Gastroesophageal sphincter (tissue), 4 donors: ENCODE measurements at regions not wholly inside any gene's neighbourhood (a gene's known extent, or its start where the extent isn't known, plus 50 kb on each side); places are given as distances from the start of the nearest gene placed in this dataset.

Experiments used
- ATAC-seq: fragments of 150-250 bp; one replicate; pipeline ENCODE4 v1.9.1; 2016; ENCODE audit warnings: mild to moderate bottlenecking, moderate library complexity
- H3K27ac ChIP-seq, 4 donors: fragments of 200-600 bp; sonication (generic) in 3 of 4; 1 replicate in 3 of 4; 2 replicates in 1 of 4; pipeline ENCODE4 v1.5.1; 2016 to 2019
- H3K27me3 ChIP-seq: fragments of 200-600 bp; sonication (generic); one replicate; pipeline ENCODE4 v1.5.1; 2019
- H3K36me3 ChIP-seq, 2 donors: fragments of 200-600 bp; sonication (generic); one replicate each; pipeline ENCODE4 v1.5.1; 2019; ENCODE audit warnings: control low read depth in 1 of 2
- H3K4me1 ChIP-seq, 3 donors: fragments of 200-600 bp; sonication (generic); 1 replicate in 2 of 3; 2 replicates in 1 of 3; pipeline ENCODE4 v1.5.1; 2016 to 2019; ENCODE audit warnings: control low read depth in 2 of 3
- H3K4me3 ChIP-seq, 2 donors: fragments of 200-600 bp; sonication (generic); one replicate each; pipeline ENCODE4 v1.5.1; 2019; ENCODE audit warnings: mild to moderate bottlenecking in 1 of 2, moderate library complexity in 1 of 2
- H3K9me3 ChIP-seq, 3 donors: fragments of 200-600 bp; sonication (generic); one replicate each; pipeline ENCODE4 v1.5.1; 2017 to 2019; ENCODE audit warnings: control low read depth in 2 of 3
- EP300 ChIP-seq: sonication (generic); formaldehyde crosslinking; IDR thresholded peaks from one replicate; pipeline ENCODE4 v1.6.1; 2017; ENCODE audit warnings: antibody characterized with exemption, mild to moderate bottlenecking
- POLR2A ChIP-seq, 2 donors: fragments of 450-650 bp; IDR thresholded peaks; one replicate each; pipeline ENCODE4 v1.6.1; 2017; ENCODE audit warnings: antibody characterized with exemption in 2 of 2, mild to moderate bottlenecking in 2 of 2, moderate library complexity in 1 of 2
- POLR2AphosphoS5 ChIP-seq: sonication (generic); formaldehyde crosslinking; IDR thresholded peaks from one replicate; pipeline ENCODE4 v1.6.1; 2017; ENCODE audit warnings: antibody characterized with exemption
- WGBS, 2 donors: methylation state at CpG; one replicate each; pipeline ENCODE4 v1.1.5; 2018; ENCODE audit warnings: low coverage in 1 of 2; 5-methylcytosine and 5-hydroxymethylcytosine counted together
- TF ChIP-seq, protein P1 (sequence below), 4 experiments: fragments of 200-600 bp in 2 of 4; fragments of 450-650 bp in 2 of 4; sonication (generic) in 1 of 4; IDR thresholded peaks; one replicate each; pipeline ENCODE4 v1.5.1; 2017 to 2019; ENCODE audit warnings: antibody characterized with exemption in 4 of 4, mild to moderate bottlenecking in 2 of 4, moderate library complexity in 2 of 4

GRCh38 chr12:111248236-111249017 lies 120.5 kb downstream of the PHETA1 start:
- ATAC-seq, result no peak
- H3K27me3 ChIP-seq, result peaks cover 75% of the 10 kb centered on the region
- no peaks in the 10 kb centered on the region for H3K4me1 ChIP-seq
- WGBS, 2 donors, result 30 to 42% methylated on average over 7 to 8 of the region's 13 CpGs
- H3K27ac ChIP-seq, result no peak overlapping the region
- H3K4me3 ChIP-seq, result no peak overlapping the region
- peaks cover 0 to 37% (median 0%) of the 10 kb centered on the region in 3 donors for H3K9me3 ChIP-seq
- no peaks in the 10 kb centered on the region for H3K36me3 ChIP-seq
- TF ChIP-seq EP300 (no peak), POLR2A (IDR thresholded peaks at IDR 0.05) (no peak), POLR2AphosphoS5 (no peak)
- TF ChIP-seq, protein P1, sequence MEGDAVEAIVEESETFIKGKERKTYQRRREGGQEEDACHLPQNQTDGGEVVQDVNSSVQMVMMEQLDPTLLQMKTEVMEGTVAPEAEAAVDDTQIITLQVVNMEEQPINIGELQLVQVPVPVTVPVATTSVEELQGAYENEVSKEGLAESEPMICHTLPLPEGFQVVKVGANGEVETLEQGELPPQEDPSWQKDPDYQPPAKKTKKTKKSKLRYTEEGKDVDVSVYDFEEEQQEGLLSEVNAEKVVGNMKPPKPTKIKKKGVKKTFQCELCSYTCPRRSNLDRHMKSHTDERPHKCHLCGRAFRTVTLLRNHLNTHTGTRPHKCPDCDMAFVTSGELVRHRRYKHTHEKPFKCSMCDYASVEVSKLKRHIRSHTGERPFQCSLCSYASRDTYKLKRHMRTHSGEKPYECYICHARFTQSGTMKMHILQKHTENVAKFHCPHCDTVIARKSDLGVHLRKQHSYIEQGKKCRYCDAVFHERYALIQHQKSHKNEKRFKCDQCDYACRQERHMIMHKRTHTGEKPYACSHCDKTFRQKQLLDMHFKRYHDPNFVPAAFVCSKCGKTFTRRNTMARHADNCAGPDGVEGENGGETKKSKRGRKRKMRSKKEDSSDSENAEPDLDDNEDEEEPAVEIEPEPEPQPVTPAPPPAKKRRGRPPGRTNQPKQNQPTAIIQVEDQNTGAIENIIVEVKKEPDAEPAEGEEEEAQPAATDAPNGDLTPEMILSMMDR (IDR thresholded peaks at IDR 0.05), result no peak

- no peak for ATAC-seq
- no peaks in the 10 kb centered on the region for H3K4me1 ChIP-seq
- TF ChIP-seq POLR2A (IDR thresholded peaks at IDR 0.05), result no peak
- TF ChIP-seq POLR2AphosphoS5, result no peak
- TF ChIP-seq, protein P1 (IDR thresholded peaks at IDR 0.05), result no peak
- no peak for TF ChIP-seq EP300
- no peak overlapping the region for H3K4me3 ChIP-seq
- 40 to 100% methylated on average over 1 to 3 of the region's 17 CpGs for WGBS, 2 donors
- H3K36me3 ChIP-seq, result no peaks in the 10 kb centered on the region
- H3K27ac ChIP-seq, result no peak overlapping the region
- H3K9me3 ChIP-seq, result peaks cover 0 to 46% (median 0%) of the 10 kb centered on the region in 3 donors
- peaks cover 64% of the 10 kb centered on the region for H3K27me3 ChIP-seq
These were observed 121.7 kb downstream of the PHETA1 start for GRCh38 chr12:111247083-111247783.

GRCh38 chr12:111246477-111247011 lies 122.4 kb downstream of the PHETA1 start:
- Histone ChIP-seq H3K4me3 (no peak overlapping the region), H3K27ac (no peak overlapping the region), H3K27me3 (peaks cover 64% of the 10 kb centered on the region), H3K9me3 (peaks cover 0 to 46% (median 0%) of the 10 kb centered on the region in 3 donors), H3K4me1 (no peaks in the 10 kb centered on the region), H3K36me3 (no peaks in the 10 kb centered on the region)
- TF ChIP-seq EP300 (no peak), POLR2AphosphoS5 (no peak), POLR2A (IDR thresholded peaks at IDR 0.05) (no peak)
- TF ChIP-seq, protein P1 (IDR thresholded peaks at IDR 0.05), result no peak
- ATAC-seq, result no peak
- WGBS, 2 donors, result 54 to 71% methylated on average over 4 to 6 of the region's 7 CpGs

- H3K27me3 ChIP-seq, result peaks cover 61% of the 10 kb centered on the region
- TF ChIP-seq, protein P1 (IDR thresholded peaks at IDR 0.05), result no peak
- no peak for TF ChIP-seq POLR2AphosphoS5
- TF ChIP-seq EP300, result no peak
- no peak for TF ChIP-seq POLR2A (IDR thresholded peaks at IDR 0.05)
- no peak for ATAC-seq
- no peak overlapping the region for H3K4me3 ChIP-seq
- no peak overlapping the region for H3K27ac ChIP-seq
- H3K9me3 ChIP-seq, result peaks cover 0 to 46% (median 0%) of the 10 kb centered on the region in 3 donors
- H3K4me1 ChIP-seq, result no peaks in the 10 kb centered on the region
- 77 to 89% methylated on average over 6 to 7 of the region's 12 CpGs for WGBS, 2 donors
- H3K36me3 ChIP-seq, result no peaks in the 10 kb centered on the region
These were observed 123.0 kb downstream of the PHETA1 start for GRCh38 chr12:111245701-111246476.
